ENCODE measurements at regions not wholly inside any gene's neighbourhood (a gene's known extent, or its start where the extent isn't known, plus 50 kb on each side); places are given as distances from the start of the nearest gene placed in this dataset.

DNA sequence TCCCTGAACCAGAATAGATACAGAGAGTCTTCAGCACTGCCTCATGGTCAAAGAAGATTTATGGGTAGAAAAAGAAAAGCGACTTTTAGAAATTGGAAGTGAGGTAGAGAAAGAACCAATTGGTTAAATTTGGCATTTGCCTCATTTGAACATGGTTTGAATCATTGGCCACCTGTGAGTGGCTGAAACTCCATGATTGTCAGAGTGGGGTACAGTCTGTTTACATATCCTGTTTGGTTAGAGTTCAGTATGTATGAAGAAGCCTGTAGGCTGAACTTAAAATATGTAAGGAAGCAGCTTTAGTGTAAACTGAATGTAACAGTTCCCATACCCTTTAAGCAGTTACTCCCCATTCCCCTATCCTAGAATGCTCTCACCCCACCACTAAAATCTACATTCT is 76.0 kb upstream of the CTSO start:
- Histone ChIP-seq H3K9me3 (no peaks in the 10 kb centered on the region), H3K27me3 (no peaks in the 10 kb centered on the region), H3K4me3 (no peak overlapping the region), H3K27ac (no peak overlapping the region), H3K36me3 (no peaks in the 10 kb centered on the region), H3K4me1 (no peaks in the 10 kb centered on the region)
- 89 to 95% methylated on average over 1 of the region's 1 CpG for WGBS, 2 donors
- TF ChIP-seq POLR2A (IDR thresholded peaks at IDR 0.05) = no peak
- TF ChIP-seq, protein P1, sequence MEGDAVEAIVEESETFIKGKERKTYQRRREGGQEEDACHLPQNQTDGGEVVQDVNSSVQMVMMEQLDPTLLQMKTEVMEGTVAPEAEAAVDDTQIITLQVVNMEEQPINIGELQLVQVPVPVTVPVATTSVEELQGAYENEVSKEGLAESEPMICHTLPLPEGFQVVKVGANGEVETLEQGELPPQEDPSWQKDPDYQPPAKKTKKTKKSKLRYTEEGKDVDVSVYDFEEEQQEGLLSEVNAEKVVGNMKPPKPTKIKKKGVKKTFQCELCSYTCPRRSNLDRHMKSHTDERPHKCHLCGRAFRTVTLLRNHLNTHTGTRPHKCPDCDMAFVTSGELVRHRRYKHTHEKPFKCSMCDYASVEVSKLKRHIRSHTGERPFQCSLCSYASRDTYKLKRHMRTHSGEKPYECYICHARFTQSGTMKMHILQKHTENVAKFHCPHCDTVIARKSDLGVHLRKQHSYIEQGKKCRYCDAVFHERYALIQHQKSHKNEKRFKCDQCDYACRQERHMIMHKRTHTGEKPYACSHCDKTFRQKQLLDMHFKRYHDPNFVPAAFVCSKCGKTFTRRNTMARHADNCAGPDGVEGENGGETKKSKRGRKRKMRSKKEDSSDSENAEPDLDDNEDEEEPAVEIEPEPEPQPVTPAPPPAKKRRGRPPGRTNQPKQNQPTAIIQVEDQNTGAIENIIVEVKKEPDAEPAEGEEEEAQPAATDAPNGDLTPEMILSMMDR (IDR thresholded peaks at IDR 0.05) = no peak
- no peak for TF ChIP-seq EP300 (IDR thresholded peaks at IDR 0.05)
- no peak for DNase-seq (ENCODE audit: low spot score in 2 of 2)

DNA sequence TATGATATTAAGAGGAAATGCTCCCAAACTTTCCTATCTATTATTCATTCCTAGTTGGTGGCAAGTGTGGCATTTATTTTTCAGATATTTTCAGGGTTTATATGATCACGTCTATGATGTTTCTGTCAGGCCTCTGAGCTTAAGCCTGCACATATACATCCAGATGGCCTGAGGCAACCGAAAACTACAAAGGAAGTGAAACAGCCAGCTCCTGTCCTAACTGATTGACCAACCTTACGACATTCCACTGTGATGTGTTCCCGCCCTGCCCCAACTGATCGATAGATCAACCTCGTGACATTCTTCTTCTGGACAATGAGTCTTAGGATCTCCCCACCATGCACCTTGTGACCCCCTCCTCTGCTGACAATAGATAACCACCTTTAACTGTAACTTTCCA is 67.6 kb upstream of the CTSO start:
- 90 to 92% methylated on average over 6 of the region's 6 CpGs for WGBS, 2 donors
- no peaks in the 10 kb centered on the region for H3K27me3 ChIP-seq
- DNase-seq (ENCODE audit: low spot score in 2 of 2) = no peak
- no peak overlapping the region for H3K27ac ChIP-seq
- H3K4me3 ChIP-seq = no peak overlapping the region
- H3K36me3 ChIP-seq = no peaks in the 10 kb centered on the region
- no peaks in the 10 kb centered on the region for H3K9me3 ChIP-seq
- H3K4me1 ChIP-seq = no peaks in the 10 kb centered on the region
- TF ChIP-seq EP300 (IDR thresholded peaks at IDR 0.05) (no peak), POLR2A (IDR thresholded peaks at IDR 0.05) (no peak)
- TF ChIP-seq, protein P1 (IDR thresholded peaks at IDR 0.05) = no peak

DNA sequence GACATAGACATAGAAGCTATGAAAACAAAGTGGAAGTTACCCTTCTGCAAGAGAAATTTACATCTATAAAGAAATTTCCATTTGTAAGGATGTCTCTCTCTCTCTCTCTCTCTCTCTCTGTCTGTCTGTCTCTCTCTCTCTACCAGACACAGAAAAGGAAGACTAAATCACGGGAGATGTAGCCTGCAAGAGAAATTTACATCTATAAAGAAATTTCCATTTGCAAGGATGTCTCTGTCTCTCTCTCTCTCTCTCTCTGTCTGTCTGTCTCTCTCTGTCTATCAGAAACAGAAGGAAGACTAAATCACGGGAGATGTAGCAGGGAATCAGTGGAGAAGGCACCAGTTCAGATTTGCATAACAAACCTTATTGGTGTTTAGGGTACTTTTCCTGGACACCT is 65.6 kb upstream of the CTSO start:
- no peaks in the 10 kb centered on the region for H3K4me1 ChIP-seq
- H3K4me3 ChIP-seq = no peak overlapping the region
- DNase-seq (ENCODE audit: low spot score in 2 of 2) = no peak
- H3K27ac ChIP-seq = no peak overlapping the region
- whole genome bisulfite sequencing, 2 donors = 42 to 48% methylated on average over 2 of the region's 2 CpGs
- TF ChIP-seq, protein P1 (IDR thresholded peaks at IDR 0.05) = no peak
- no peak for TF ChIP-seq POLR2A (IDR thresholded peaks at IDR 0.05)
- no peak for TF ChIP-seq EP300 (IDR thresholded peaks at IDR 0.05)
- no peaks in the 10 kb centered on the region for H3K27me3 ChIP-seq
- no peaks in the 10 kb centered on the region for H3K9me3 ChIP-seq
- H3K36me3 ChIP-seq = no peaks in the 10 kb centered on the region

DNA sequence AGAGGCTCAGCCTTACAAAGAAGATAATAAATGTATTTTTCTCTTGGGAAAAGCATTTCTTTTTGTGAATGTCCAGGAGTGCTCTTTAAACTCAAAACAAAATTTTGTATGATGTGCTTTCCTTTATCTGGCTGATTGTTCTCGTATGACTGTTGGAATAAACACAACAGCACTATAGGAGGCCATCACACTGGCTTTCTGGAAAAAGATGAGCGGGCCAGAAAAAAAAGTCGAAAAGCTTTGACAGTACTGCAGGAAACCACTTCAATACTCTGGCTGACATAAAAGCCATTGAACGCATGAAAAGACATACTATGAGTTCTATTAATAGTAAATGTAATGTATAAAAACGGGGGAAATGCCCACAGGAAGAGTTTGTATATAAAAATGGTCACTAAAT is 64.7 kb upstream of the CTSO start:
- no peaks in the 10 kb centered on the region for H3K4me1 ChIP-seq
- no peak for DNase-seq (ENCODE audit: low spot score in 2 of 2)
- TF ChIP-seq, protein P1 (IDR thresholded peaks at IDR 0.05) = no peak
- TF ChIP-seq POLR2A (IDR thresholded peaks at IDR 0.05) (no peak), EP300 (IDR thresholded peaks at IDR 0.05) (no peak)
- no peak overlapping the region for H3K27ac ChIP-seq
- 51% methylated on average over 5 of the region's 5 CpGs for WGBS, 2 donors
- H3K36me3 ChIP-seq = no peaks in the 10 kb centered on the region
- no peaks in the 10 kb centered on the region for H3K9me3 ChIP-seq
- H3K4me3 ChIP-seq = no peak overlapping the region
- no peaks in the 10 kb centered on the region for H3K27me3 ChIP-seq

DNA sequence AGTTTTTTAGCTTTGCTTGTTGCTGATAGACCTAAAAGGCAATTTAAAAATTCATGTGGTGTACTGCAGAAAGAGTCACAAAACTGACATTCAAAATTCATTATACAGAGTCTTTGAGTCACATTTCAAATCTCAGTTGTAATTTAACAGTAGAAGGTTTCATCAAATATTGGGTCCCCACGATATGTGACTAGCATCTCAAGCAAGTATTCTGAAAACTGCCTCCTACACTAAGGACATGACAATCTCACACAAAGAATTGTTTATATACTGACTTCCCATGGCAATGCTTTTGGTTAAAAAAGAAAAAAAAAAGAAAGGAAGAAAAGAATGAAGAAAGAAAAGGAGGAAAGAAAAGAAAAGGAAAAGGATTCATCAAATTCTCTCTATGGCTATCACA is 62.1 kb upstream of the CTSO start:
- WGBS, 2 donors = 38 to 56% methylated on average over 1 of the region's 1 CpG
- H3K36me3 ChIP-seq = no peaks in the 10 kb centered on the region
- H3K4me1 ChIP-seq = no peaks in the 10 kb centered on the region
- no peak for DNase-seq (ENCODE audit: low spot score in 2 of 2)
- TF ChIP-seq POLR2A (IDR thresholded peaks at IDR 0.05) = no peak
- TF ChIP-seq EP300 (IDR thresholded peaks at IDR 0.05) = no peak
- TF ChIP-seq, protein P1 (IDR thresholded peaks at IDR 0.05) = no peak
- H3K27ac ChIP-seq = no peak overlapping the region
- no peak overlapping the region for H3K4me3 ChIP-seq
- H3K9me3 ChIP-seq = no peaks in the 10 kb centered on the region
- no peaks in the 10 kb centered on the region for H3K27me3 ChIP-seq
